Activated naive CD4-positive, alpha-beta T cell treated with anti-CD3 and anti-CD28 coated beads for 36 hours (primary cell): ENCODE measurements at regions not wholly inside any gene's neighbourhood (a gene's known extent, or its start where the extent isn't known, plus 50 kb on each side); places are given as distances from the start of the nearest gene placed in this dataset.
"Not testable (repeated sequence)": the region's sequence is repeated elsewhere in the genome, so short reads cannot be mapped to it uniquely, and the experiment has no call there.

ENCODE experiments used
- CTCF ChIA-PET: fragments of 350-600 bp; sonication (Branson Sonifier 250); formaldehyde crosslinking; loops from one replicate; lab custom pipeline; 2021; ENCODE audit warnings: antibody characterized with exemption; lab: Charles Lee
- DNase-seq: peaks from one replicate; pipeline ENCODE4 v3.0.0-alpha.2; 2020
- H3K27ac Mint-ChIP-seq: one replicate; pipeline ENCODE4 v1.8.0; 2021; ENCODE audit warnings: mild to moderate bottlenecking, mixed read lengths
- H3K27me3 Mint-ChIP-seq: one replicate; pipeline ENCODE4 v1.8.0; 2021; ENCODE audit warnings: low read depth, mixed read lengths
- H3K36me3 Mint-ChIP-seq: one replicate; pipeline ENCODE4 v1.8.0; 2021; ENCODE audit warnings: low read depth, mixed read lengths
- H3K4me1 Mint-ChIP-seq: one replicate; pipeline ENCODE4 v1.8.0; 2021; ENCODE audit warnings: low read depth, mixed read lengths
- H3K4me3 Mint-ChIP-seq: one replicate; pipeline ENCODE4 v1.8.0; 2021; ENCODE audit warnings: mild to moderate bottlenecking, moderate library complexity, mixed read lengths
- H3K9me3 Mint-ChIP-seq: one replicate; pipeline ENCODE4 v1.8.0; 2021; ENCODE audit warnings: mixed read lengths
- intact Hi-C: fragments of 100-400 bp; cut with micrococcal nuclease; formaldehyde crosslinking; loops from one replicate; pipeline ENCODE4 v1.15.1; 2023

- DNase-seq, H3K4me3 Mint-ChIP-seq, H3K4me1 Mint-ChIP-seq, CTCF ChIA-PET, intact Hi-C loops, H3K27me3 Mint-ChIP-seq, H3K27ac Mint-ChIP-seq: not testable (repeated sequence)
- Mint-ChIP-seq H3K9me3 (peaks cover 18% of the 10 kb centered on the region), H3K36me3 (peaks cover 41% of the 10 kb centered on the region)
Observed at GRCh38 chr6:2317498-2317897, 72.1 kb upstream of the GMDS start.

- CTCF ChIA-PET = no interaction called here
- Mint-ChIP-seq H3K4me1 (no peaks in the 10 kb centered on the region), H3K9me3 (peaks cover 13% of the 10 kb centered on the region), H3K27ac (no peak overlapping the region), H3K27me3 (no peaks in the 10 kb centered on the region), H3K4me3 (no peak overlapping the region), H3K36me3 (peaks cover 31% of the 10 kb centered on the region)
- intact Hi-C loops = no loop called here
- DNase-seq = no peak
Observed at GRCh38 chr6:2314641-2315040, 69.2 kb upstream of the GMDS start.

- CTCF ChIA-PET = interaction anchor here (0.6 kb wide), 1 partner anchor 186 kb away, joined by 3 read pairs; no protein-coding TSS in a partner anchor
- intact Hi-C loops = no loop called here
- Mint-ChIP-seq H3K4me1 (no peaks in the 10 kb centered on the region), H3K9me3 (peaks cover 16% of the 10 kb centered on the region), H3K27ac (no peak overlapping the region), H3K27me3 (no peaks in the 10 kb centered on the region), H3K36me3 (peaks cover 12% of the 10 kb centered on the region), H3K4me3 (no peak overlapping the region)
- DNase-seq = no peak
Observed at GRCh38 chr6:2310042-2310441, 64.6 kb upstream of the GMDS start.

GRCh38 chr6:2309122-2309521 lies 63.7 kb upstream of the GMDS start:
- DNase-seq = no peak
- no peak overlapping the region for H3K27ac Mint-ChIP-seq
- peaks cover 14% of the 10 kb centered on the region for H3K9me3 Mint-ChIP-seq
- H3K4me1 Mint-ChIP-seq = no peaks in the 10 kb centered on the region
- intact Hi-C loops = no loop called here
- no peaks in the 10 kb centered on the region for H3K27me3 Mint-ChIP-seq
- peaks cover 11% of the 10 kb centered on the region for H3K36me3 Mint-ChIP-seq
- no peak overlapping the region for H3K4me3 Mint-ChIP-seq
- CTCF ChIA-PET = no interaction called here

- intact Hi-C loops = no loop called here
- DNase-seq = no peak
- CTCF ChIA-PET = no interaction called here
- Mint-ChIP-seq H3K27me3 (no peaks in the 10 kb centered on the region), H3K4me3 (no peak overlapping the region), H3K4me1 (no peaks in the 10 kb centered on the region), H3K27ac (no peak overlapping the region), H3K9me3 (peaks cover 16% of the 10 kb centered on the region), H3K36me3 (peaks cover 6% of the 10 kb centered on the region)
Observed at GRCh38 chr6:2307799-2308198, 62.4 kb upstream of the GMDS start.

GRCh38 chr6:2305951-2306350 lies 60.5 kb upstream of the GMDS start:
- Mint-ChIP-seq H3K4me1 (no peaks in the 10 kb centered on the region), H3K27me3 (no peaks in the 10 kb centered on the region), H3K4me3 (no peak overlapping the region), H3K27ac (no peak overlapping the region), H3K9me3 (peaks cover 27% of the 10 kb centered on the region), H3K36me3 (peaks cover 11% of the 10 kb centered on the region)
- no peak for DNase-seq
- CTCF ChIA-PET = no interaction called here
- intact Hi-C loops = no loop called here

- H3K4me1 Mint-ChIP-seq, H3K4me3 Mint-ChIP-seq, H3K27ac Mint-ChIP-seq, CTCF ChIA-PET, DNase-seq, intact Hi-C loops, H3K27me3 Mint-ChIP-seq: not testable (repeated sequence)
- peaks cover 25% of the 10 kb centered on the region for H3K36me3 Mint-ChIP-seq
- H3K9me3 Mint-ChIP-seq = peaks cover 45% of the 10 kb centered on the region
Observed at GRCh38 chr6:2302482-2302881, 57.1 kb upstream of the GMDS start.

- CTCF ChIA-PET = no interaction called here
- Mint-ChIP-seq H3K27ac (no peak overlapping the region), H3K36me3 (peaks cover 31% of the 10 kb centered on the region), H3K4me1 (no peaks in the 10 kb centered on the region), H3K4me3 (no peak overlapping the region), H3K27me3 (no peaks in the 10 kb centered on the region), H3K9me3 (peaks cover 55% of the 10 kb centered on the region)
- intact Hi-C loops = no loop called here
- no peak for DNase-seq
Observed at GRCh38 chr6:2296781-2297180, 51.4 kb upstream of the GMDS start.
